Ascending aorta (tissue), 2 donors: ENCODE measurements at regions not wholly inside any gene's neighbourhood (a gene's known extent, or its start where the extent isn't known, plus 50 kb on each side); places are given as distances from the start of the nearest gene placed in this dataset.

Experiments used
- DNase-seq, 2 donors: peaks; one replicate each; pipeline ENCODE4 v3.0.0-alpha.2; 2019; ENCODE audit warnings: low spot score in 2 of 2
- H3K27ac ChIP-seq, 2 donors: fragments of 200-600 bp; sonication (generic); one replicate each; pipeline ENCODE4 v1.5.1; 2016 to 2017; ENCODE audit warnings: mild to moderate bottlenecking in 1 of 2
- H3K27me3 ChIP-seq: fragments of 200-600 bp; sonication (generic); one replicate; pipeline ENCODE4 v1.5.1; 2017
- H3K36me3 ChIP-seq, 2 donors: fragments of 200-600 bp; sonication (generic); one replicate each; pipeline ENCODE4 v1.5.1; 2016
- H3K4me1 ChIP-seq, 2 donors: fragments of 200-600 bp; sonication (generic); one replicate each; pipeline ENCODE4 v1.5.1; 2016 to 2017; ENCODE audit warnings: mild to moderate bottlenecking in 1 of 2
- H3K4me3 ChIP-seq, 2 donors: fragments of 200-600 bp; sonication (generic); one replicate each; pipeline ENCODE4 v1.5.1; 2016 to 2017; ENCODE audit warnings: mild to moderate bottlenecking in 1 of 2
- H3K9me3 ChIP-seq, 2 donors: fragments of 200-600 bp; sonication (generic); one replicate each; pipeline ENCODE4 v1.5.1; 2016
- intact Hi-C: fragments of 100-400 bp; cut with DNase I; formaldehyde crosslinking; loops from one replicate; pipeline ENCODE4 v1.15.1; 2023
- TF ChIP-seq, protein P1 (sequence below), 3 experiments: fragments of 200-600 bp in 2 of 3; fragments of 450-650 bp in 1 of 3; sonication (generic) in 2 of 3; IDR thresholded peaks; one replicate each; pipeline ENCODE4 v1.5.1; 2016 to 2019; ENCODE audit warnings: antibody characterized with exemption in 3 of 3, mild to moderate bottlenecking in 1 of 3, moderate library complexity in 1 of 3

DNA sequence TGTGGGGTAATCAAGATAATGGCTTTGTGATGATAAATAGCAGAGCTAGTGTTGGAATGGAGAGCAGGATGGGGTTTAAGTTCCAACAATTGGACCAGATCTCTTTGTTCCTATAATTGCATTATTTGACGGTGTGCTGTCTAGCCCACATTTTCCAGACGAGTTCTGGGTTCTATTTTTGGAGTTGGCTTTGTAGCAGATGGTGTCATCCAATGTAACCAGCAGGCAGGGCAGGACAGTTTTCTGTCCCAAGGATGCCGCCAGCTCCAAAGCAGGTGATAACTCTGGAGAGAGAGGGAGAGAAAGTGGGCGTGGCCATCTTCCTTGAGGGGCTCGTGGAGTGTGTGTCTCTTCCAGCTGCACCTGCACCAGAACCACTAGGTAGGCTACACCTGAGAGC, 251.3 kb downstream of the KIF4B start:
- Histone ChIP-seq H3K4me3 (no peak overlapping the region), H3K9me3 (no peaks in the 10 kb centered on the region), H3K27me3 (no peaks in the 10 kb centered on the region), H3K4me1 (no peaks in the 10 kb centered on the region), H3K36me3 (no peaks in the 10 kb centered on the region), H3K27ac (no peak overlapping the region)
- DNase-seq, result no peak
- TF ChIP-seq, protein P1, sequence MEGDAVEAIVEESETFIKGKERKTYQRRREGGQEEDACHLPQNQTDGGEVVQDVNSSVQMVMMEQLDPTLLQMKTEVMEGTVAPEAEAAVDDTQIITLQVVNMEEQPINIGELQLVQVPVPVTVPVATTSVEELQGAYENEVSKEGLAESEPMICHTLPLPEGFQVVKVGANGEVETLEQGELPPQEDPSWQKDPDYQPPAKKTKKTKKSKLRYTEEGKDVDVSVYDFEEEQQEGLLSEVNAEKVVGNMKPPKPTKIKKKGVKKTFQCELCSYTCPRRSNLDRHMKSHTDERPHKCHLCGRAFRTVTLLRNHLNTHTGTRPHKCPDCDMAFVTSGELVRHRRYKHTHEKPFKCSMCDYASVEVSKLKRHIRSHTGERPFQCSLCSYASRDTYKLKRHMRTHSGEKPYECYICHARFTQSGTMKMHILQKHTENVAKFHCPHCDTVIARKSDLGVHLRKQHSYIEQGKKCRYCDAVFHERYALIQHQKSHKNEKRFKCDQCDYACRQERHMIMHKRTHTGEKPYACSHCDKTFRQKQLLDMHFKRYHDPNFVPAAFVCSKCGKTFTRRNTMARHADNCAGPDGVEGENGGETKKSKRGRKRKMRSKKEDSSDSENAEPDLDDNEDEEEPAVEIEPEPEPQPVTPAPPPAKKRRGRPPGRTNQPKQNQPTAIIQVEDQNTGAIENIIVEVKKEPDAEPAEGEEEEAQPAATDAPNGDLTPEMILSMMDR (IDR thresholded peaks at IDR 0.05), result no peak
- intact Hi-C loops, result no loop called here

DNA sequence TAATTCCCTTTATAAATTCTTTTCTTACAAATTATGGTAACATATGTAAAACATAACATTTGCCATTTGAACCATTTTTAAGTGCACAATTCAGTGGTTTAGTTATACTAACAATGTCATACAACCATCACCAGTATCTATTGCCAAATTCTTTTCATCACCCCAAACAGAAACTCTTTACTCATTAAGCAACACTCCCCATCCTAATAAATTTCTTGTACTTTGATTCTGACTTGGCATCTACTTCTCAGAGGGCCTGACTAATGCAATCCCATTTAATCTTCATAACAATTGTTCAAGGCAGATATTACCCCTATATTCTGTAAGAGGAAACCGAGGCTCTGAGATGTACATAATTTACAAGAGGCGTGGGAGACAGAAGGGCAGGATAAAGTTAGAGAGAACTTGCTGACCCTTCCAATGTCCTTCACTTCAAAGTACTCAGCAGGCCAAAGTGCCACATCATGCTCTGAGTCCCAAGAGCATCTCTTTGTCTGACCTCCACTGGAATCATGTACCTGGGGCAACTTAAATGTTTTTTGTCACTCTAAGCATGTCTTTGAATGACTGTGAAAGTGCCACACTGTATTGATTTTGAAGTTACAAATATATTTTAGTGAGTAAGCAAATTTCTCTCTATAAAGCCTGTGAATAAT, 255.3 kb downstream of the KIF4B start:
- intact Hi-C loops, result no loop called here
- no peak for DNase-seq

DNA sequence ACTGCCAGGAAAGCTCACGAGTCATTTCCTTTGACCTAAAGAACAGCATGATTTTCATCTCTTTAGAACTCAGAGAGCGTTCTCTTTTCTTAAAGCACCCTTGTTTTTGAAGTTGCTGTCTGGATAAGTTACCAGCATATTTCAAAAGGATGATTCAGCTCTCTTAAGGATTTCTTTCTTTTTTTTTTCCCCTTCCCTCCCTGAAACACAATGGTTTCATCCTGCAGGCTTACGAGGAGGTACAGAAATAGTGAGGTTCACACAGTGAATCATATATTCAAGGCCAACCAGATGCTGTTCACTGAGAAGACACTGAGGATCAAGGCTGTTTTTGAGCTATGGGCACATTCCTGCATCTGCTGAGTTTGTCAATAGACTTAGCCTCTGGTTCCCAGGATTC, 257.2 kb downstream of the KIF4B start:
- intact Hi-C loops, result no loop called here
- no peaks in the 10 kb centered on the region for H3K27me3 ChIP-seq
- H3K27ac ChIP-seq, result no peak overlapping the region
- no peak for DNase-seq
- H3K4me1 ChIP-seq, result no peaks in the 10 kb centered on the region
- H3K36me3 ChIP-seq, result no peaks in the 10 kb centered on the region
- H3K9me3 ChIP-seq, result no peaks in the 10 kb centered on the region
- TF ChIP-seq, protein P1 (IDR thresholded peaks at IDR 0.05), result no peak
- no peak overlapping the region for H3K4me3 ChIP-seq

More for the DNA sequence above, 255.3 kb downstream of the KIF4B start:
- no peaks in the 10 kb centered on the region for H3K36me3 ChIP-seq
- H3K27me3 ChIP-seq, result no peaks in the 10 kb centered on the region
- no peaks in the 10 kb centered on the region for H3K9me3 ChIP-seq
- no peak overlapping the region for H3K4me3 ChIP-seq
- H3K27ac ChIP-seq, result no peak overlapping the region
- TF ChIP-seq, protein P1 (IDR thresholded peaks at IDR 0.05), result no peak
- no peaks in the 10 kb centered on the region for H3K4me1 ChIP-seq

DNA sequence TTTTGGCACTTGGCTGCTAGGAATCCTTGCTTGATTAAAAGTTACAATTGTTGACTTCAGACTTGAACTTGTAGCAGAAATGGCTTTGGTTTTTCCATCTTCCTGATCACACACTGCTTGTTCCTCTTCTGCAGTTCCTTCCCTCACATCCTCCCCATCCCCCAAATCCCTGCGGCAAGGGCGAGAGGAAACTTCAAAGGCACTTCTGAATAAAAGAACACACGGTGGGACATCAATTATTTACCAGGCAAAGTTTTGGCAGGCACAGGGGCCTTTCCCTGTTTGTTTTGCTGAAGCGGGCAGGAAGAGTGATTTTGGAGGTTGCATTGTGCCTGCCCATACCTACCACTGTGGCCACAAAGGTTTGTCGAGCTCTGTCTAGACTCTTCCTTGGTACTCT, 260.9 kb downstream of the KIF4B start:
- TF ChIP-seq, protein P1 (IDR thresholded peaks at IDR 0.05), result no peak
- Histone ChIP-seq H3K36me3 (no peaks in the 10 kb centered on the region), H3K9me3 (no peaks in the 10 kb centered on the region), H3K27me3 (no peaks in the 10 kb centered on the region), H3K4me1 (no peaks in the 10 kb centered on the region), H3K4me3 (no peak overlapping the region), H3K27ac (no peak overlapping the region)
- intact Hi-C loops, result no loop called here
- no peak for DNase-seq

DNA sequence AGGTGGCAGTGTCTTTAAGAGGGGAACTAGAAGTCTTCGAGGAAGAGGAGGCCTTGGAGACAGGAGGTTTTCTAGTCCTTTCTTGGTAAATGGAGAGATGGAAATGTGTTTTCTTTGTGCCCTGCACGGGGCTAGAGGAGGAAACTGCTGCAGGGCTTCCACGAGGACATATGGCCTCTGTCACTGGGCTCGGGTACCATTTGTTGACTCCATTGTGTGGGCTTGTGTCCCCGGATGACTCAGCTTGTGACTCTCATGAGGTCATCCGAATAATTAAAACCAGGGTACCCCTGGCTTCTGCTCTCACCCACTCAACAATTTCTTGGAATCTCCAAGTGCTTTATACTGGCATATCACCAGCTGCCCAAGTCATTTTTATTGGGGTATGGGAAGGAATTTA, 261.7 kb downstream of the KIF4B start:
- Histone ChIP-seq H3K27me3 (no peaks in the 10 kb centered on the region), H3K36me3 (no peaks in the 10 kb centered on the region), H3K27ac (no peak overlapping the region), H3K4me3 (no peak overlapping the region), H3K9me3 (no peaks in the 10 kb centered on the region), H3K4me1 (no peaks in the 10 kb centered on the region)
- intact Hi-C loops, result no loop called here
- no peak for DNase-seq
- TF ChIP-seq, protein P1 (IDR thresholded peaks at IDR 0.05), result no peak

DNA sequence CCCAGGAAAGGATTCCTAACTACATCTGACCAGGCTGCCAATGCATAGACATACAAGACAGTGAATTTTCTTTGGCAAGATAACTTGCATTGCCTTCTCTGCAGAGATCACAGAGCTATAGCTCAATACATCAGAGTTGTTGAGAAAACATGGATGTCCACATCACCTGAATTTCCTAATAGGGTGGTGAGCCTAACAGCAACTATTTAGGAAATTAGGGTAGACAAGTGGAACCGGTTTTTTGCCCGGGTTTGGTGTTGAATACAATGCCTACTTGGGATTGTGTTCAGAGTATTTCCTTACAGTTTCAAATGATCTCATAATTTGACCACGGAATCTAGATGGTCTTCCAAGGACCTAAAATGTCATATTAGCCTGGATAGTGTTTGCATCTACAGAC, 262.7 kb downstream of the KIF4B start:
- TF ChIP-seq, protein P1 (IDR thresholded peaks at IDR 0.05), result no peak
- no peaks in the 10 kb centered on the region for H3K27me3 ChIP-seq
- no peak overlapping the region for H3K4me3 ChIP-seq
- no peak for DNase-seq
- H3K9me3 ChIP-seq, result no peaks in the 10 kb centered on the region
- intact Hi-C loops, result no loop called here
- no peak overlapping the region for H3K27ac ChIP-seq
- no peaks in the 10 kb centered on the region for H3K4me1 ChIP-seq
- H3K36me3 ChIP-seq, result no peaks in the 10 kb centered on the region
